ENCODE measurements at regions not wholly inside any gene's neighbourhood (a gene's known extent, or its start where the extent isn't known, plus 50 kb on each side); places are given as distances from the start of the nearest gene placed in this dataset.

GRCh38 chr7:21101541-21101940 is 314.9 kb upstream of the SP8 start:
- Histone ChIP-seq H2AFZ (ENCODE audit: insufficient read depth, low read depth, low read length, poor library complexity, severe bottlenecking) (no peak overlapping the region), H3K4me2 (replicated peaks; ENCODE audit: extremely low read depth, low read length, poor library complexity, severe bottlenecking) (no peak overlapping the region), H3K9ac (ENCODE audit: insufficient read depth, low read length, poor library complexity, severe bottlenecking) (no peak overlapping the region), H3K79me2 (ENCODE audit: insufficient read depth, low read length) (no peaks in the 10 kb centered on the region), H3K9me3 (replicated peaks in 1 of 2; ENCODE audit: control insufficient read depth in 1 of 2, insufficient read depth in 1 of 2, low read length in 2 of 2) (peaks cover 4 to 6% of the 10 kb centered on the region in 2 donors), H3K4me1 (ENCODE audit: control insufficient read depth in 1 of 2, insufficient read depth in 2 of 2, low read length in 2 of 2) (no peaks in the 10 kb centered on the region), H3K4me3 (replicated peaks in 1 of 3; ENCODE audit: low read depth in 2 of 3, low read length in 3 of 3) (no peak overlapping the region), H3K27me3 (ENCODE audit: control insufficient read depth in 2 of 2, insufficient read depth in 2 of 2, low read length in 2 of 2) (no peaks in the 10 kb centered on the region), H4K20me1 (ENCODE audit: insufficient read depth, low read length) (no peaks in the 10 kb centered on the region), H3K36me3 (replicated peaks in 1 of 2; ENCODE audit: control insufficient read depth in 1 of 2, insufficient read depth in 2 of 2, low read length in 2 of 2) (no peaks in the 10 kb centered on the region), H3K27ac (ENCODE audit: low read depth in 1 of 2, low read length in 2 of 2) (no peak overlapping the region)
- no peaks in the 10 kb centered on the region for H3K36me3 Mint-ChIP-seq
- H3K4me1 Mint-ChIP-seq = no peaks in the 10 kb centered on the region
- no peak for TF ChIP-seq CTCF (IDR thresholded peaks at IDR 0.05)
- no peak overlapping the region for H3K4me3 Mint-ChIP-seq
- H3K27me3 Mint-ChIP-seq (ENCODE audit: low read depth in 3 of 3) = peaks cover 0 to 2% (median 2%) of the 10 kb centered on the region in 3 donors
- WGBS (ENCODE audit: insufficient coverage) = no CpG with 5 or more reads among the region's 2 CpGs
- peaks cover 0 to 11% (median 8%) of the 10 kb centered on the region in 7 donors for H3K9me3 Mint-ChIP-seq
- intact Hi-C loops (cut with micrococcal nuclease) = no loop called here
- no peak overlapping the region for H3K27ac Mint-ChIP-seq
- no peak for DNase-seq

- Histone ChIP-seq H3K4me1 (ENCODE audit: control insufficient read depth in 1 of 2, insufficient read depth in 2 of 2, low read length in 2 of 2) (no peaks in the 10 kb centered on the region), H4K20me1 (ENCODE audit: insufficient read depth, low read length) (no peaks in the 10 kb centered on the region), H3K9ac (ENCODE audit: insufficient read depth, low read length, poor library complexity, severe bottlenecking) (no peak overlapping the region), H3K27me3 (ENCODE audit: control insufficient read depth in 2 of 2, insufficient read depth in 2 of 2, low read length in 2 of 2) (no peaks in the 10 kb centered on the region), H3K9me3 (replicated peaks in 1 of 2; ENCODE audit: control insufficient read depth in 1 of 2, insufficient read depth in 1 of 2, low read length in 2 of 2) (peaks cover 4 to 6% of the 10 kb centered on the region in 2 donors), H3K4me3 (replicated peaks in 1 of 3; ENCODE audit: low read depth in 2 of 3, low read length in 3 of 3) (no peak overlapping the region), H3K79me2 (ENCODE audit: insufficient read depth, low read length) (no peaks in the 10 kb centered on the region), H3K36me3 (replicated peaks in 1 of 2; ENCODE audit: control insufficient read depth in 1 of 2, insufficient read depth in 2 of 2, low read length in 2 of 2) (no peaks in the 10 kb centered on the region), H3K4me2 (replicated peaks; ENCODE audit: extremely low read depth, low read length, poor library complexity, severe bottlenecking) (no peak overlapping the region), H3K27ac (ENCODE audit: low read depth in 1 of 2, low read length in 2 of 2) (no peak overlapping the region), H2AFZ (ENCODE audit: insufficient read depth, low read depth, low read length, poor library complexity, severe bottlenecking) (no peak overlapping the region)
- H3K4me1 Mint-ChIP-seq = no peaks in the 10 kb centered on the region
- intact Hi-C loops (cut with micrococcal nuclease) = no loop called here
- WGBS (ENCODE audit: insufficient coverage) = 83% methylated on average over 1 of the region's 4 CpGs
- no peak for TF ChIP-seq CTCF (IDR thresholded peaks at IDR 0.05)
- H3K27me3 Mint-ChIP-seq (ENCODE audit: low read depth in 3 of 3) = peaks cover 0 to 5% (median 0%) of the 10 kb centered on the region in 3 donors
- no peak overlapping the region for H3K27ac Mint-ChIP-seq
- peaks cover 2 to 19% (median 5%) of the 10 kb centered on the region in 7 donors for H3K9me3 Mint-ChIP-seq
- H3K4me3 Mint-ChIP-seq = no peak overlapping the region
- H3K36me3 Mint-ChIP-seq = no peaks in the 10 kb centered on the region
- no peak for DNase-seq
Observed at GRCh38 chr7:21103426-21104123, 316.9 kb upstream of the SP8 start.

Data from CD14-positive monocyte (primary cell).